Endothelial cell of umbilical vein (primary cell): ENCODE measurements at regions not wholly inside any gene's neighbourhood (a gene's known extent, or its start where the extent isn't known, plus 50 kb on each side); places are given as distances from the start of the nearest gene placed in this dataset.
"Not testable (repeated sequence)": the region's sequence is repeated elsewhere in the genome, so short reads cannot be mapped to it uniquely, and the experiment has no call there.

ENCODE experiments used
- BruUV-seq: library from RNA; stranded (reverse); fragments of 400-500 nt; replicated peaks from 2 replicates; lab custom pipeline; 2021; lab: Mats Ljungman, UMichigan
- CTCF ChIA-PET: fragments of 300-600, 350-600 bp; sonication (Branson Sonifier 250); formaldehyde crosslinking; loops from one replicate; lab custom pipeline; 2021; ENCODE audit warnings: antibody characterized with exemption, inconsistent platforms; lab: Charles Lee
- POLR2A ChIA-PET: fragments of 300-600, 350-600 bp; sonication (Branson Sonifier 250); formaldehyde crosslinking; loops from one replicate; lab custom pipeline; 2021; ENCODE audit warnings: antibody characterized with exemption, inconsistent platforms; lab: Charles Lee
- DNase-seq: peaks from one replicate; pipeline ENCODE4 v3.0.0-alpha.2; 2011; ENCODE audit warnings: low read depth, low spot score
- FAIRE-seq: peaks from 2 replicates; lab custom pipeline; 2011; peaks lifted over from hg19 to GRCh38; lab: Jason Lieb, UNC
- H2AFZ ChIP-seq: 2 replicates; pipeline ENCODE4 v1.6.0; 2012; ENCODE audit warnings: low read depth, low read length, control low read depth, inconsistent platforms
- H3K27ac ChIP-seq: 2 replicates; pipeline ENCODE4 v1.5.1; 2011; ENCODE audit warnings: low read depth, mild to moderate bottlenecking, control low read depth, low read length, moderate library complexity; ENCODE audit not compliant: insufficient read depth
- H3K27me3 ChIP-seq, 2 experiments: 2 replicates each; pipeline versions ENCODE4 v1.6.0 to v1.6.1; 2011; ENCODE audit warnings: low read length in 2 of 2, mixed read lengths in 1 of 2; ENCODE audit not compliant: control insufficient read depth in 2 of 2, insufficient read depth in 2 of 2
- H3K36me3 ChIP-seq, 2 experiments: 2 replicates in 1 of 2; 3 replicates in 1 of 2; pipeline ENCODE4 v1.5.1; 2011; ENCODE audit warnings: low read length in 2 of 2, mild to moderate bottlenecking in 1 of 2, moderate library complexity in 1 of 2; ENCODE audit not compliant: control insufficient read depth in 2 of 2, insufficient read depth in 2 of 2; ENCODE audit errors: extremely low read depth in 1 of 2
- H3K4me1 ChIP-seq: 3 replicates; pipeline ENCODE4 v1.5.1; 2011; ENCODE audit warnings: mild to moderate bottlenecking, low read length; ENCODE audit not compliant: control insufficient read depth, insufficient read depth; ENCODE audit errors: extremely low read depth
- H3K4me2 ChIP-seq: 2 replicates; pipeline ENCODE4 v1.6.1; 2011; ENCODE audit warnings: low read length, control low read depth, mixed read lengths; ENCODE audit not compliant: insufficient read depth
- H3K4me3 ChIP-seq, 3 experiments: fragments of 200-600 bp in 1 of 3; sonication (generic), shearing (Covaris generic) in 1 of 3; replicated peaks in 1 of 3; 2 replicates each; pipeline ENCODE4 v1.5.1; 2011 to 2016; ENCODE audit warnings: control low read depth in 3 of 3, low read length in 3 of 3, mild to moderate bottlenecking in 2 of 3, inconsistent platforms in 1 of 3, low read depth in 1 of 3, moderate library complexity in 1 of 3; ENCODE audit not compliant: insufficient read depth in 1 of 3
- H3K79me2 ChIP-seq: 2 replicates; pipeline ENCODE4 v1.6.0; 2012; ENCODE audit warnings: low read length, inconsistent platforms; ENCODE audit not compliant: control insufficient read depth, insufficient read depth
- H3K9ac ChIP-seq: replicated peaks from 2 replicates; pipeline ENCODE3; 2011; ENCODE audit warnings: low read length, control low read depth; ENCODE audit not compliant: insufficient read depth; ENCODE audit errors: extremely low read depth
- H3K9me1 ChIP-seq: replicated peaks from 3 replicates; pipeline ENCODE4 v1.6.0; 2011; ENCODE audit warnings: mild to moderate bottlenecking, low read length; ENCODE audit not compliant: control insufficient read depth, insufficient read depth; ENCODE audit errors: extremely low read depth
- H3K9me3 ChIP-seq: replicated peaks from 2 replicates; pipeline ENCODE4 v1.5.1; 2012; ENCODE audit warnings: low read length, inconsistent platforms; ENCODE audit not compliant: control insufficient read depth, insufficient read depth
- H4K20me1 ChIP-seq: replicated peaks from 2 replicates; pipeline ENCODE3; 2011; ENCODE audit warnings: mild to moderate bottlenecking, low read length; ENCODE audit not compliant: control insufficient read depth, insufficient read depth; ENCODE audit errors: extremely low read depth
- EZH2 ChIP-seq: IDR thresholded peaks from 2 replicates; pipeline ENCODE4 v1.6.1; 2012; ENCODE audit warnings: borderline replicate concordance, low read depth, mild to moderate bottlenecking, moderate library complexity, low read length, inconsistent platforms; ENCODE audit not compliant: severe bottlenecking
- FOS ChIP-seq: IDR thresholded peaks from 2 replicates; pipeline ENCODE4 v1.6.1; 2011; ENCODE audit warnings: mild to moderate bottlenecking, low read length, moderate library complexity, borderline replicate concordance; ENCODE audit not compliant: insufficient read depth
- GATA2 ChIP-seq: IDR thresholded peaks from 2 replicates; pipeline ENCODE4 v1.7.0; 2011; ENCODE audit warnings: low read depth, mild to moderate bottlenecking, moderate library complexity, mixed read lengths, low read length; ENCODE audit not compliant: insufficient read length, insufficient read depth
- JUN ChIP-seq: IDR thresholded peaks from 2 replicates; pipeline ENCODE4 v1.6.1; 2011; ENCODE audit warnings: borderline replicate concordance, low read depth; ENCODE audit not compliant: insufficient read length, insufficient read depth
- MYC ChIP-seq: IDR thresholded peaks from one replicate; pipeline ENCODE4 v1.6.1; 2011; ENCODE audit warnings: mild to moderate bottlenecking, low read depth, low read length
- POLR2A ChIP-seq: IDR thresholded peaks from 2 replicates; pipeline ENCODE4 v1.6.1; 2012; ENCODE audit warnings: low read depth, mild to moderate bottlenecking, control low read depth, low read length
- POLR2AphosphoS5 ChIP-seq: IDR thresholded peaks from 2 replicates; pipeline ENCODE4 v1.6.1; 2012; ENCODE audit warnings: low read depth, mild to moderate bottlenecking, control low read depth, low read length, moderate library complexity; ENCODE audit not compliant: insufficient read depth
- dilution Hi-C: fragments of 300-500 bp; cut with MboI; formaldehyde crosslinking; loops from one replicate; pipeline ENCODE4 v1.15.0; 2019; ENCODE audit warnings: low sequenced_read_pairs; ENCODE audit not compliant: extremely low pct_ligation_motif_present
- intact Hi-C: fragments of 100-400 bp; cut with micrococcal nuclease; formaldehyde crosslinking; loops from one replicate; pipeline ENCODE4 v1.10.0; 2022
- TF ChIP-seq, protein P1 (sequence below), 2 donors: IDR thresholded peaks; 1 replicate in 1 of 2; 2 replicates in 1 of 2; pipeline ENCODE4 v1.5.1; 2011; ENCODE audit warnings: low read length in 2 of 2, mild to moderate bottlenecking in 2 of 2, moderate library complexity in 2 of 2, control low read depth in 1 of 2, inconsistent platforms in 1 of 2, low read depth in 1 of 2; ENCODE audit not compliant: insufficient read depth in 1 of 2; ENCODE audit errors: extremely low read depth in 1 of 2
- TF ChIP-seq, protein P2 (sequence below): IDR thresholded peaks from 2 replicates; pipeline ENCODE4 v1.6.1; 2011; ENCODE audit not compliant: insufficient read depth, insufficient read length

DNA sequence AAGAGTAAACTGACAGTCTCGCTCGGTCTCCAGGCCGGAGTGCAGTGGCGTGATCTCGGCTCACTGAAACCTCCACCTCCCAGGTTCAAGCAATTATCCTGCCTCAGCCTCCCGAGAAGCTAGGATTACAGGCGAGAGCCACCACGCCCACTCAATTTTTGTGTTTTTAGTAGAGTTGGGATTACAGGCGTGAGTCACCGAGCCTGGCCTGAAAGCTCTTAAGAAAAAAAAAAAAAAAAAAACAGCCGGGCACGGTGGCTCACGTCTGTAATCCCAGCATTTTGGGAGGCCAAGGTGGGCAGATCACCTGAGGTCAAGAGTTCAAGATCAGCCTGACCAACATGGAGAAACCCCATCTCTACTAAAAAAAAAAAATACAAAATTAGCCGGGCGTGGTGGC is 55.3 kb upstream of the THOC2 start:
- H3K27me3 ChIP-seq, H3K9me3 ChIP-seq, H3K36me3 ChIP-seq, H3K79me2 ChIP-seq, H3K4me1 ChIP-seq, BruUV-seq, H3K9ac ChIP-seq, H3K4me2 ChIP-seq, H2AFZ ChIP-seq, H3K4me3 ChIP-seq, H3K9me1 ChIP-seq, DNase-seq, H4K20me1 ChIP-seq, dilution Hi-C loops, FAIRE-seq, POLR2A ChIA-PET, H3K27ac ChIP-seq: not testable (repeated sequence)
- intact Hi-C loops, result loop anchor here (5.0 kb wide), 1 partner anchor 44 kb away; no protein-coding TSS in a partner anchor
- CTCF ChIA-PET, result interaction anchor here (1.7 to 2.1 kb wide), 2 partner anchors 10 to 45 kb away, joined by 8 to 10 read pairs; no protein-coding TSS in a partner anchor

DNA sequence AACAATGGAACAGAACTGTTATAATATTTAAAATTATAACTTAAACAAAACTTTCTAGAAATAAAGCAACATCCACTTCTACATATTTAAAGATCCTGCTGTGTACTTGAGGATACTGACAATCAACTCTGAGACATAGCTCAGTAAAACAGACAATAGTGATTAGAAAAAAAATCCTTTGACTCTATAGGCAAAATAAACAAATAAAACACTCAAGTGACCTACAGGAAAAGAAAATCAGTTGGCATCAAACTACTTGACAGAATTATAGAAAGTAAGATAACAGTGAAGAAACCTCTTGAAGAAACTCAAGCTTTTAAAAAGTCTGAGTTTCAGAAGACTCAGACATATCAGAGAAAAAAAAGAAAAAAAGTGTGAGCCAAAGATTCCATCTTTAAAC is 55.9 kb upstream of the THOC2 start:
- H3K9me1 ChIP-seq, result no peaks in the 10 kb centered on the region
- ChIA-PET POLR2A (no interaction called here), CTCF (interaction anchor here (1.1 to 2.1 kb wide), 3 partner anchors 11 to 188 kb away, joined by 4 to 10 read pairs (median 8); no protein-coding TSS in a partner anchor)
- DNase-seq (no peak), FAIRE-seq (no peak)
- no peaks in the 10 kb centered on the region for H4K20me1 ChIP-seq
- H3K4me3 ChIP-seq, result no peak overlapping the region
- no peak overlapping the region for H3K27ac ChIP-seq
- BruUV-seq, result no TSS peak
- no peak overlapping the region for H3K4me2 ChIP-seq
- H3K27me3 ChIP-seq, result no peaks in the 10 kb centered on the region
- H3K36me3 ChIP-seq, result no peaks in the 10 kb centered on the region
- H3K4me1 ChIP-seq, result no peaks in the 10 kb centered on the region
- TF ChIP-seq MYC (no peak), EZH2 (no peak), GATA2 (no peak), POLR2A (no peak), POLR2AphosphoS5 (no peak), JUN (no peak), FOS (no peak)
- TF ChIP-seq, protein P1, sequence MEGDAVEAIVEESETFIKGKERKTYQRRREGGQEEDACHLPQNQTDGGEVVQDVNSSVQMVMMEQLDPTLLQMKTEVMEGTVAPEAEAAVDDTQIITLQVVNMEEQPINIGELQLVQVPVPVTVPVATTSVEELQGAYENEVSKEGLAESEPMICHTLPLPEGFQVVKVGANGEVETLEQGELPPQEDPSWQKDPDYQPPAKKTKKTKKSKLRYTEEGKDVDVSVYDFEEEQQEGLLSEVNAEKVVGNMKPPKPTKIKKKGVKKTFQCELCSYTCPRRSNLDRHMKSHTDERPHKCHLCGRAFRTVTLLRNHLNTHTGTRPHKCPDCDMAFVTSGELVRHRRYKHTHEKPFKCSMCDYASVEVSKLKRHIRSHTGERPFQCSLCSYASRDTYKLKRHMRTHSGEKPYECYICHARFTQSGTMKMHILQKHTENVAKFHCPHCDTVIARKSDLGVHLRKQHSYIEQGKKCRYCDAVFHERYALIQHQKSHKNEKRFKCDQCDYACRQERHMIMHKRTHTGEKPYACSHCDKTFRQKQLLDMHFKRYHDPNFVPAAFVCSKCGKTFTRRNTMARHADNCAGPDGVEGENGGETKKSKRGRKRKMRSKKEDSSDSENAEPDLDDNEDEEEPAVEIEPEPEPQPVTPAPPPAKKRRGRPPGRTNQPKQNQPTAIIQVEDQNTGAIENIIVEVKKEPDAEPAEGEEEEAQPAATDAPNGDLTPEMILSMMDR (IDR thresholded peaks at IDR 0.05; ENCODE audit: extremely low read depth in 1 of 2, insufficient read depth in 1 of 2, low read depth in 1 of 2, low read length in 2 of 2), result no peak
- TF ChIP-seq, protein P2, sequence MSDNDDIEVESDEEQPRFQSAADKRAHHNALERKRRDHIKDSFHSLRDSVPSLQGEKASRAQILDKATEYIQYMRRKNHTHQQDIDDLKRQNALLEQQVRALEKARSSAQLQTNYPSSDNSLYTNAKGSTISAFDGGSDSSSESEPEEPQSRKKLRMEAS, result no peak
- no peak overlapping the region for H2AFZ ChIP-seq
- H3K9ac ChIP-seq, result no peak overlapping the region
- dilution Hi-C loops, result no loop called here
- H3K9me3 ChIP-seq, result no peaks in the 10 kb centered on the region
- intact Hi-C loops, result loop anchor here (5.0 kb wide), 1 partner anchor 44 kb away; no protein-coding TSS in a partner anchor
- no peaks in the 10 kb centered on the region for H3K79me2 ChIP-seq
